ENCODE measurements at regions not wholly inside any gene's neighbourhood (a gene's known extent, or its start where the extent isn't known, plus 50 kb on each side); places are given as distances from the start of the nearest gene placed in this dataset.

- DNase-seq (ENCODE audit: low read depth): no peak
Measured at GRCh38 chr5:159752622-159753275, 163.5 kb upstream of the ADRA1B start.

- no peak for DNase-seq (ENCODE audit: low read depth)
Measured at GRCh38 chr5:159758189-159758588, 158.1 kb upstream of the ADRA1B start.

DNA sequence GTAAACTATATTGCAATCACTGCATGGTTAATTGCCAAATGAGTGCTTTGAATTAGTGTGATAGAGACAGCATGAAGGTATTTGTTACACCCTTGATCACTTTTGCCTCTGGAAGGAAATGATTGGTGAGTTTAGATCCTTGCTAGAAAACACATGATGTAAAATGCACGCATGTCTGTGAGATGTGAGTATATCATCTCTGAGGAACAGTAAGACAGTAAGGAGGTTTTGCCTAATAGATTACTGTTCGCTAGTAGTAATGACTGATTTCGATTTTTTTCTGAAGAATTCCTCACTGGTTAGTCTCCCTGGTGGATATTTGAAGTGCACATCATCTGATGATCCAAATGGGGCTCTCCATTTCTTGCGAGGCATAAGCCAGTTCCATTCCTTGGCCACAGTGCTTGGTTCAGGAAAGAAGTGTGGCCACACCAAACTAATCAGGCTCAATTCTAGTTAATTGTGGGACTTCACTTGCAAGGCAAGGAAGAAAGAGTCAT is 156.4 kb upstream of the ADRA1B start:
- peak; percentile 37 for DNase-seq (ENCODE audit: low read depth)

DNA sequence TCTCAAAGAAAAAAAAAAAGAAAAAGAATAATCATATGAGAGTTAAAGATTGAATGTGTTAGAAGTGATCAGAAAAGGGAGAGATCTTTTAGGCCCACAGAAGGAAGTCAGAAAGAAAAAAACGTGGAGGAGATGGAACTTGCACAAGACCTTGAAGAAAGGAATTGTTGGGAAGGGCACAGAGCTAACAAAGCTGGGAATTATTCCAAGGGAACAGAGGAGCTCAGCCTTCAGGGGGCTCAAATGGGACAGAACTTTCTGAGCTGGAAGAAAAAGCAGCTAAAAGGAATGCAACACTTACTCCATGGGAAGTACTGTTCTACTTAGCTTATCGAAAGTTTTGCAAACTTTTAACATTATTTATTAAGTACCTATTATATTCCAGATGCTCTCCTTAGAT is 153.4 kb upstream of the ADRA1B start:
- no peak for DNase-seq (ENCODE audit: low read depth)

- DNase-seq (ENCODE audit: low read depth): no peak
Measured at GRCh38 chr5:159763562-159763961, 152.7 kb upstream of the ADRA1B start.

GRCh38 chr5:159764283-159765134 is 151.8 kb upstream of the ADRA1B start:
- DNase-seq (ENCODE audit: low read depth): peak; percentile 84

DNA sequence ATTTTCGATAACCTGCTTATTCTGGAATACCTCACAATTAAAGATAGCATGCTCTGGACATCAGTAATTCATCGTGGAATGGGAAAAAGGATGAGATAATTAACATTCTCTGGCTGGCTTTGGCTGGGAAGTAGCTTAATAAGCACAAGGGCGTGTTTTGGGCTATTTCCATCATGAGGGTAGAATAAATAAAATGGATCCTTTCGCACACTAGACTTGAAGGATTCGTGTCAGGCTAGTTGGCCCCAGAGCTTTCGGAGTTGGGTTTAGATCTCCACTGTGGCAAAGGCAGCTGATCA is 151.2 kb upstream of the ADRA1B start:
- DNase-seq (ENCODE audit: low read depth): no peak

GRCh38 chr5:159765760-159766517 is 150.3 kb upstream of the ADRA1B start:
- no peak for DNase-seq (ENCODE audit: low read depth)

GRCh38 chr5:159768243-159768642 is 148.0 kb upstream of the ADRA1B start:
- no peak for DNase-seq (ENCODE audit: low read depth)

DNA sequence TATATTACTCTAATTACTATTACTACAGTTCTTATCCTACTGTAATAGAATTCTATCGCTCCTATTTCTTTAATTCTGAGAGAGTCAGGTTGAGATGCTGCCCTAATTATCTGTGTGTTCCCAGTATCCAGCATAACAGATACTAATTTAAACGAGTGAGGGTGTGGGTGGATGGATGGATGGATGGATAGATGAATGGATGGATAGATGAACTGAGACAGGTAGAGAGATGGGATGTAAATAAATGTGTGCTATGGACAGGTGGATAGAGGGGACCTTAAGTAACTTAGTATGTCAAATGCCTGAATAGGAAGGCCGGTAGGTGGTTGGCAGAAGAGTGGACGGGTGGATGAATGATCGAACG is 143.6 kb upstream of the ADRA1B start:
- no peak for DNase-seq (ENCODE audit: low read depth)

- peak; percentile 91 for DNase-seq (ENCODE audit: low read depth)
Measured at GRCh38 chr5:159773062-159773924, 143.0 kb upstream of the ADRA1B start.

- DNase-seq (ENCODE audit: low read depth): no peak
Measured at GRCh38 chr5:159774476-159775031, 141.7 kb upstream of the ADRA1B start.

GRCh38 chr5:159775890-159776289 is 140.4 kb upstream of the ADRA1B start:
- DNase-seq (ENCODE audit: low read depth): no peak

GRCh38 chr5:159777049-159777660 is 139.1 kb upstream of the ADRA1B start:
- no peak for DNase-seq (ENCODE audit: low read depth)

DNA sequence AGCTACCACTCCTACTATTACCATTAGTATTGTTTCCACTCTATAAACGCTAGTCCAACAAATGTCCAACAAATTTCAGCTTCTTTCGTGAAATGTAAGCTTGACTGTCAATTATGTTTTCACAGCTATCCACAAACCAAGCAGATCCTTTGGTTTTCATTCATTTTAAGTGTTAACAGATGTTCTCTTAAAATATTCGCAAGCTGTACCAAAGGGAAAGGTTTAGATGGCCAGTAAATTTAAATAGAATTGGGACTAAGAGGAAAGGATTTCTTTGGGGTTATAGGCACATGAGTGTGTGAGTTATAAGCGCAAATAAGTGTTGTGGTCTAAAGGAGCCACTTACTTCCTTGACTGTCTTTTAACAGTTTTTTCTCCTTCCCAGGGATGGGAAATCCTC is 136.8 kb upstream of the ADRA1B start:
- no peak for DNase-seq (ENCODE audit: low read depth)

- DNase-seq (ENCODE audit: low read depth): no peak
Measured at GRCh38 chr5:159780246-159780645, 136.0 kb upstream of the ADRA1B start.

DNA sequence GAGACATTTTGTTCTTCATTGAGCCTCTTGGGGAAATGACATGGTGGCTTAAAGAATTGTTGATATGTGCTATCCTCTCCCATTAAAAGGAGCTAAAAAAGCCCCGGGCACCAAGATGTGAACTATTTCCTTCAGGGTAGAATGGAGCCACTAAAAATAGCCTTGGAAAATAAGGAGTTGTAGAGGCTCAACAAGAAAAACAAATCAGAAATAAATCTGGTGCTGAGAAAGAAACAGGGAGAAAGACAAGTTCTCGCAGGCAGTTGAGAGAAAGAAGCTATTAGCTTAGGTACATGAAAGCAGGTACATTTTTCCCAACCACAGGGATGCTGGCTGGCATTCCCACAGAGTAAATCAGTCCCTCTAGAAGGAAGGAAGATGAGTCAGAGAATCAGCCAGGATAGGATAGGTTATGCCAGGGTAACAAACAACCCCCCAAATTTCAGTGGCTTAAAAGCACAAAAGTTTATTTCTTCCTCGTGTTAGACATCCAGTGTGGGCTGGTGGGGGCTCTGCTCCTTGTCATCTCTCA is 134.6 kb upstream of the ADRA1B start:
- peak; percentile 34 for DNase-seq (ENCODE audit: low read depth)

GRCh38 chr5:159782197-159782994 is 133.9 kb upstream of the ADRA1B start:
- no peak for DNase-seq (ENCODE audit: low read depth)

DNA sequence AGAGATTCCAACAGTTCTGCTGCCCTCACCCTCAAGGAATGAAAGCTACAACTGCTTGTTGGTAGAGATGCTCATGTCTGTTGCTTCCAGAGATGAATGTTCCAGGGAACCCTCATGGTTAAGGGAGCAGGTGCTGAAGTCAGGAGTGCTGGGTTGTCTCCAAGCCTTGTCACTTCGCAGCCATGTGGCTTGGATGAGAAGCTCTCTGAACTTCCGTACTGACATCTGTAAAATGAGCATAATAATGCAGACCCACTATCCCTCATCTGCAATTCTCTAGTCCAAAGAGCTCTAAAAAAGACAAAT is 133.3 kb upstream of the ADRA1B start:
- DNase-seq (ENCODE audit: low read depth): no peak

GRCh38 chr5:159783726-159784247 is 132.5 kb upstream of the ADRA1B start:
- no peak for DNase-seq (ENCODE audit: low read depth)
